MM.1S (cell line): ENCODE measurements at regions not wholly inside any gene's neighbourhood (a gene's known extent, or its start where the extent isn't known, plus 50 kb on each side); places are given as distances from the start of the nearest gene placed in this dataset.

Experiments used
- DNase-seq: peaks from one replicate; pipeline ENCODE4 v3.0.0-alpha.2; 2015
- H2AFZ ChIP-seq: fragments of 300-600 bp; sonication (generic); 2 replicates; pipeline ENCODE4 v1.6.0; 2016; ENCODE audit warnings: antibody characterized with exemption, low read length
- H3F3A ChIP-seq: fragments of 300-600 bp; sonication (generic); 2 replicates; pipeline ENCODE4 v1.6.1; 2016; ENCODE audit warnings: mild to moderate bottlenecking, antibody characterized with exemption, low read length, moderate library complexity, mixed read lengths; ENCODE audit not compliant: insufficient read depth
- H3K27ac ChIP-seq: fragments of 300-600 bp; sonication (generic); 2 replicates; pipeline ENCODE4 v1.5.1; 2016; ENCODE audit warnings: mild to moderate bottlenecking, low read length
- H3K27me3 ChIP-seq: fragments of 300-600 bp; sonication (generic); replicated peaks from 2 replicates; pipeline ENCODE4 v1.6.0; 2016; ENCODE audit warnings: low read length; ENCODE audit not compliant: insufficient read depth
- H3K36me3 ChIP-seq: fragments of 300-600 bp; sonication (generic); replicated peaks from 2 replicates; pipeline ENCODE4 v1.6.1; 2016; ENCODE audit warnings: mild to moderate bottlenecking, low read length, mixed read lengths; ENCODE audit not compliant: insufficient read depth
- H3K4me1 ChIP-seq: fragments of 300-600 bp; sonication (generic); 2 replicates; pipeline ENCODE4 v1.6.1; 2016; ENCODE audit warnings: low read length, mixed read lengths
- H3K4me2 ChIP-seq: fragments of 300-600 bp; sonication (generic); 2 replicates; pipeline ENCODE4 v1.6.0; 2016; ENCODE audit warnings: low read depth, low read length
- H3K4me3 ChIP-seq: fragments of 300-600 bp; sonication (generic); 2 replicates; pipeline ENCODE4 v1.5.1; 2016; ENCODE audit warnings: low read length, mixed read lengths
- H3K79me2 ChIP-seq: fragments of 300-600 bp; sonication (generic); 2 replicates; pipeline ENCODE4 v1.6.1; 2016; ENCODE audit warnings: mixed run types, low read length, mixed read lengths
- H3K9ac ChIP-seq: fragments of 300-600 bp; sonication (generic); 2 replicates; pipeline ENCODE4 v1.6.1; 2016; ENCODE audit warnings: low read length, mixed read lengths
- H3K9me2 ChIP-seq: fragments of 300-600 bp; sonication (generic); replicated peaks from 2 replicates; pipeline ENCODE4 v1.6.1; 2016; ENCODE audit warnings: mild to moderate bottlenecking, low read length, mixed read lengths; ENCODE audit not compliant: insufficient read depth
- H3K9me3 ChIP-seq: fragments of 300-600 bp; sonication (generic); replicated peaks from 2 replicates; pipeline ENCODE4 v1.6.1; 2016; ENCODE audit warnings: mild to moderate bottlenecking, low read length, mixed read lengths; ENCODE audit not compliant: insufficient read depth
- H4K20me1 ChIP-seq: fragments of 300-600 bp; sonication (generic); 2 replicates; pipeline ENCODE4 v1.6.1; 2016; ENCODE audit warnings: mild to moderate bottlenecking, low read length, moderate library complexity, mixed read lengths; ENCODE audit not compliant: insufficient read depth
- EZH2 ChIP-seq: fragments of 300-600 bp; sonication (generic); optimal IDR thresholded peaks from 2 replicates; pipeline ENCODE3; 2017; ENCODE audit warnings: low read depth, mild to moderate bottlenecking, antibody characterized with exemption, low read length, mixed read lengths
- EZH2phosphoT487 ChIP-seq: fragments of 300-600 bp; sonication (generic); IDR thresholded peaks from 2 replicates; pipeline ENCODE4 v1.6.1; 2018; ENCODE audit warnings: antibody characterized with exemption, low read length
- TF ChIP-seq, protein P1 (sequence below): fragments of 300-600 bp; sonication (generic); IDR thresholded peaks from 2 replicates; pipeline ENCODE4 v1.5.1; 2016; ENCODE audit warnings: antibody characterized with exemption, low read length, mixed read lengths

DNA sequence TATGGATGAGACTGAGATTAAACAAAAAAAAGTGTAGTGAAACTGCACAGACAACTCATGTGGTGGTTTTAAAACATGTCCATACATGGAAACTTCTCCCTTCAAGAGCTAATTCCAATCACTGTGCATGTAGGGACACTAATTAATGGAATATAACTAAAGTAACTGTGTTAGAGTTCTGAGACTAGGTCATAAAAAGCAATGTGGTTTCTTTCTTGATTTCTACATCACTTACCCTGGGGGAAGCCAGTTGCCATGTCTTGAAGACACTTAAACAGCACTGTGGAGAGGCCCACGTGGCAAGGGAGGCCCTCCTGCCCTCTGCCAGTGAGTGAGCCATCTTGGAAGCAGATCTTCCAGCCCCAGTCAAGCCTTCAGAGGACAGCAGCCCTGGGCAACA is 118.2 kb upstream of the DST start:
- Histone ChIP-seq H3K4me3 (no peak overlapping the region), H3K9me2 (no peaks in the 10 kb centered on the region), H3K36me3 (no peaks in the 10 kb centered on the region), H3K4me1 (peaks cover 71% of the 10 kb centered on the region), H3K79me2 (peaks cover 62% of the 10 kb centered on the region), H3K4me2 (no peak overlapping the region), H3F3A (peaks cover 37% of the 10 kb centered on the region), H4K20me1 (no peaks in the 10 kb centered on the region), H3K27ac (no peak overlapping the region), H3K27me3 (no peaks in the 10 kb centered on the region), H2AFZ (no peak overlapping the region), H3K9ac (no peak overlapping the region), H3K9me3 (no peaks in the 10 kb centered on the region)
- no peak for DNase-seq
- TF ChIP-seq, protein P1, sequence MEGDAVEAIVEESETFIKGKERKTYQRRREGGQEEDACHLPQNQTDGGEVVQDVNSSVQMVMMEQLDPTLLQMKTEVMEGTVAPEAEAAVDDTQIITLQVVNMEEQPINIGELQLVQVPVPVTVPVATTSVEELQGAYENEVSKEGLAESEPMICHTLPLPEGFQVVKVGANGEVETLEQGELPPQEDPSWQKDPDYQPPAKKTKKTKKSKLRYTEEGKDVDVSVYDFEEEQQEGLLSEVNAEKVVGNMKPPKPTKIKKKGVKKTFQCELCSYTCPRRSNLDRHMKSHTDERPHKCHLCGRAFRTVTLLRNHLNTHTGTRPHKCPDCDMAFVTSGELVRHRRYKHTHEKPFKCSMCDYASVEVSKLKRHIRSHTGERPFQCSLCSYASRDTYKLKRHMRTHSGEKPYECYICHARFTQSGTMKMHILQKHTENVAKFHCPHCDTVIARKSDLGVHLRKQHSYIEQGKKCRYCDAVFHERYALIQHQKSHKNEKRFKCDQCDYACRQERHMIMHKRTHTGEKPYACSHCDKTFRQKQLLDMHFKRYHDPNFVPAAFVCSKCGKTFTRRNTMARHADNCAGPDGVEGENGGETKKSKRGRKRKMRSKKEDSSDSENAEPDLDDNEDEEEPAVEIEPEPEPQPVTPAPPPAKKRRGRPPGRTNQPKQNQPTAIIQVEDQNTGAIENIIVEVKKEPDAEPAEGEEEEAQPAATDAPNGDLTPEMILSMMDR = no peak
- TF ChIP-seq EZH2phosphoT487 = no peak
- TF ChIP-seq EZH2 = no peak

DNA sequence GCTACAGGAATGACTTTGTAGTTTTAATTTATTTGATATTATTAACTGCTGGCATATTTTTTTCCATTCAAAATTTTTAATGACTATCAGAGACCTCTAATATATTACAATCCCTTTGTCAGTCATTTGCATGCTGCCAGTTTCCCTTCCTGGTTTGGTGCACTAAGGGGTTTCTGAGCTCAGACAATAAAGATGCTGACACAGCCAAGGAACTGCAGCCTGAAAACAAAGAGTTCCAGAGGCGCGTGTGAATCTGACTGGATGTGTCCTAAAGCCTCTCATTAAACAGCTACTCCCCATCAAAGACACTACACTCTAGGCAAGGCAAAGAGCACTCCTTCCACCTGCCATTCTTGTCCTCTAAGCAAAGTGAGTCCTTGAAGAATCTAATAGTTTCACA is 116.8 kb upstream of the DST start:
- Histone ChIP-seq H3K4me3 (no peak overlapping the region), H4K20me1 (no peaks in the 10 kb centered on the region), H3K79me2 (peaks cover 65% of the 10 kb centered on the region), H3F3A (peaks cover 32% of the 10 kb centered on the region), H3K36me3 (no peaks in the 10 kb centered on the region), H3K9me2 (no peaks in the 10 kb centered on the region), H2AFZ (no peak overlapping the region), H3K27me3 (no peaks in the 10 kb centered on the region), H3K4me1 (peaks cover 62% of the 10 kb centered on the region), H3K27ac (peak overlapping the region; percentile 56; the same call in 1 of the 2 replicates), H3K4me2 (peak overlapping the region; percentile 45; the same call in 1 of the 2 replicates), H3K9ac (no peak overlapping the region; the same call in 1 of the 2 replicates), H3K9me3 (no peaks in the 10 kb centered on the region)
- peak; percentile 37 for DNase-seq
- TF ChIP-seq, protein P1 = no peak
- TF ChIP-seq EZH2 (no peak), EZH2phosphoT487 (no peak)

GRCh38 chr6:56758553-56758952 is 115.9 kb upstream of the DST start:
- H3K36me3 ChIP-seq = no peaks in the 10 kb centered on the region
- TF ChIP-seq EZH2phosphoT487 (no peak), EZH2 (no peak)
- TF ChIP-seq, protein P1 = no peak
- H3K9me2 ChIP-seq = no peaks in the 10 kb centered on the region
- H3K27ac ChIP-seq = peak overlapping the region; percentile 56; the same call in 1 of the 2 replicates
- peaks cover 27% of the 10 kb centered on the region for H3F3A ChIP-seq
- H3K4me2 ChIP-seq = peak overlapping the region; percentile 45; the same call in 1 of the 2 replicates
- H3K4me3 ChIP-seq = no peak overlapping the region
- H4K20me1 ChIP-seq = no peaks in the 10 kb centered on the region
- peaks cover 68% of the 10 kb centered on the region for H3K79me2 ChIP-seq
- H3K27me3 ChIP-seq = no peaks in the 10 kb centered on the region
- DNase-seq = peak; percentile 86
- peaks cover 62% of the 10 kb centered on the region for H3K4me1 ChIP-seq
- no peak overlapping the region; the same call in 1 of the 2 replicates for H2AFZ ChIP-seq
- no peak overlapping the region for H3K9ac ChIP-seq
- no peaks in the 10 kb centered on the region for H3K9me3 ChIP-seq
